ENCODE measurements at regions not wholly inside any gene's neighbourhood (a gene's known extent, or its start where the extent isn't known, plus 50 kb on each side); places are given as distances from the start of the nearest gene placed in this dataset.

DNA sequence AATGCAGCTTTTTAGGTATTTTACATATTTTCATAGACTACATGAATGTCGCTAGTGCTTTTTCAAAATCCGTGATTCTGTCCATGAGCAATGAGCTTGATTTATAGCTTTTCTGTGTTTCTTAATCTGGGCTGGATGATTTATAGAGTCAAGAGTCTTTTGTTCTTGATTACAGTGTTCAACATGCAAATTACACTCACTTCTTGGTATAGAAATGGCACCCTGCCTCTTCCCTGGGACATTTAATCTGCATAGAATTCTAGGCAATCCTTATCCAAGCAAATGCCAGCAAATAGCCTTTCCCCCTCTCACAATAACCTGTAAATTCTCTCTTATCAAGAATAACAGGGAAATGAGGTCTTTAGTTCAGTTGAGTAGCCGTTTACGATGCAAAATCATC is 246.2 kb upstream of the SEMA3C start:
- TF ChIP-seq CTCF (conservative IDR thresholded peaks at IDR 0.05; ENCODE audit: low read depth, low read length): no peak
- no peak for TF ChIP-seq EZH2 (IDR thresholded peaks at IDR 0.05; ENCODE audit: low read length, unreplicated experiment)
- TF ChIP-seq EZH2phosphoT487 (IDR thresholded peaks at IDR 0.05; ENCODE audit: borderline replicate concordance, low read length): no peak
